HG02642 (cell line): ENCODE measurements at regions not wholly inside any gene's neighbourhood (a gene's known extent, or its start where the extent isn't known, plus 50 kb on each side); places are given as distances from the start of the nearest gene placed in this dataset.

Experiments
- ATAC-seq: cut with Tn5 transposase; IDR thresholded peaks from one replicate; pipeline ENCODE4 v1.9.1; 2021; ENCODE audit warnings: mild to moderate bottlenecking; ENCODE audit not compliant: unreplicated experiment, poor library complexity

- no peak for ATAC-seq
Measured at GRCh38 chr17:73777131-73777449, 132.8 kb upstream of the SDK2 start.

GRCh38 chr17:73782231-73782630, 138.0 kb upstream of the SDK2 start:
- no peak for ATAC-seq

DNA sequence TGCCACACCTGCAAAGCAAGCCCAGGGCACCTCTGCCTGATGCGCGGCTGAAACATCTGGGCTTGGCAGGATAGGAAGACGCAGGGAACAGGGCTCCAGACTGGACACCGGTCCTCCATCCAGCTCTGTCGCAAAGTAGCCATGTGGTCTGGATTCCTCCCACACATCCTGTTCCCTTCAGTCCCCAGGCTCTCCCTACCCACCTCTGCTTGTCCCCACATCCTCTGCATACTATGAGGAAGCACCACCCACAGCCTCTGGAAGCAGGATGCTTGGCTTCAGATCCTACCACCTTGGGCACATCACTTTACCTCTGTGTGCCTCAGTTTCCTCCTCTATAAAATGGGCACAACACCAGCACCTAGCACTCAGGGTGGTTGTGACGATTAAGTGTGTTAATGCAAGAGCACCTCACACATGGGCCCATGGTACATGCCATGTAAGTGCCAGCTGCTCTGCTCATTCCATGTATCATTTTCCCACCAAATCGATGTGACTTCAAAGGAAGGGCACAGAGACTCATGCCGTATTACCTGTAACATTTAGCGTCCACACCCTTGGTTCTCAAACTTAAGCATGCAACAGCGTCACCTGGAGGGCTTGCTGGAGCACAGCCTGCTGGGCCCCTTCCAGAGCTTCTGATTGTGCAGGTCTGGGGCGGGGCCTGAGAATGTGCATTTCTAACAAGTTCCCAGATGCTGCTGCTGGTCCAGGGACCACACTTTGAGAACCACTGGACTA, 138.6 kb upstream of the SDK2 start:
- ATAC-seq: no peak

DNA sequence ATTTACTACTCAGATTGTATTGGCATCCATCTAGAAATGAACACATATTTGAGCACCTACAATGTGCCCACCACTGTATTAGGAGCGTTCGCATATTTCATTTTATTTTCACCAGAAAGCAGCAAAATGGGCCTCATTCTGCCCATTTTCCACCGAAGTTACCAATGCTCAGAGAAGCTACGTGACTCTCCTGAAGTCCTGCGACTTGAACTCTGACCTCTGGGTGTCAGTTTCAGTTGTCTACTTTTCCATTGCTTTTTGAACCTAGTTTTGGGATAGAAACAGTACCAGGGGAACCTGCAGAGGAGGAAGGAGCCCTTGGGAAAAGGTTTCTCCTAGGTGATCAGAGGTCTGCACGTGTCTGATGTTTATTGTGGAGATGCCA, 139.1 kb upstream of the SDK2 start:
- no peak for ATAC-seq

GRCh38 chr17:73783945-73784603, 139.8 kb upstream of the SDK2 start:
- no peak for ATAC-seq

- ATAC-seq: no peak
Measured at GRCh38 chr17:73785496-73785895, 141.3 kb upstream of the SDK2 start.

GRCh38 chr17:73785958-73786743, 141.9 kb upstream of the SDK2 start:
- no peak for ATAC-seq

DNA sequence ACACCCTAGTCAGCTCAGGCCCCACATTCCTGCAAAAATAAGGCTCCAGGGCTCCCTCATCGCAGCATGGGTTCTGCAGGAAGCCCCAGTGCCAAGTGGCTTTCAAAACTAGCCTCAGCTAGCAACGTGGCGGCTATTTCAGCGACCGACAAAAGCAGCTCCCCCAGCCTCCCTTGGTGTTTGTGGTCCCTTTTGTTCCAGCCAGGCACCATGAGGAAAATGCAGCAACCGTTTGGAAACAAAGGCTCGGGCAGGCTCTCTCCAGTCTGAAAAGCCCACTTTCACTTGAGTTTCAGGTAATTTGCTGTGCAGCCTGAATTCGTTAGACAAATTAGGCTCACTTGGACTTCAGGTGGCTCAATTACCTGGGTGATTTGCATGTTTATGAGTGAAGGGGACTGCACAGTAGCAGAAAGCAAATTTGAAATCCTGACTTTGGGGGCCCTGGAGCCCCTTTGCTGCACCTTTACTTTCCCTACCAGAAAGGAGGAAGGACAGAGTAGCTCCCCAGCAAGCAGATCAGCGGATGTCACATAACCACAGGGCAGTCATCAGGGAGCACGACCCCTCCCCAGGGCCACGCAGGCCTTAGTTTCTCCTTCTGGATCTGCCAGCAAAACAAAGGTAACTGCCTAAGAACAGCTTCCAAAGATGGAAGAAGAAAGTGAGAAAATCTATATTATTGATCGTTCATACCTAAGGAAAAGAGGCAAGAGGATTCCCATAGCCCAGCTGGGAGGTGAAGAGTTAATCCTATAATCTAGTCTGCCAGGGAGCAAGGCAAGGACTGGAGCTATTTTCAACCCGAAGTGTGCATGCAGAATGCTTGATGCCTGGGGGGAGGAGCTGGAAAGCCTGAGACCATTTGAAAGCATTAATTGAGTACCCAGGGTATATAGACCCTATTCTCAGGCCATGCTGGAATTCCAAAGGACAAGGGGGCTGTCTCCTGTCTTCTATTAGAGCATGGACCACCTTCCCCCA, 143.1 kb upstream of the SDK2 start:
- ATAC-seq: no peak

- ATAC-seq: no peak
Measured at GRCh38 chr17:73788111-73788510, 143.9 kb upstream of the SDK2 start.

GRCh38 chr17:73791121-73791520, 146.9 kb upstream of the SDK2 start:
- ATAC-seq: no peak

- ATAC-seq: no peak
Measured at GRCh38 chr17:73791631-73792030, 147.4 kb upstream of the SDK2 start.

DNA sequence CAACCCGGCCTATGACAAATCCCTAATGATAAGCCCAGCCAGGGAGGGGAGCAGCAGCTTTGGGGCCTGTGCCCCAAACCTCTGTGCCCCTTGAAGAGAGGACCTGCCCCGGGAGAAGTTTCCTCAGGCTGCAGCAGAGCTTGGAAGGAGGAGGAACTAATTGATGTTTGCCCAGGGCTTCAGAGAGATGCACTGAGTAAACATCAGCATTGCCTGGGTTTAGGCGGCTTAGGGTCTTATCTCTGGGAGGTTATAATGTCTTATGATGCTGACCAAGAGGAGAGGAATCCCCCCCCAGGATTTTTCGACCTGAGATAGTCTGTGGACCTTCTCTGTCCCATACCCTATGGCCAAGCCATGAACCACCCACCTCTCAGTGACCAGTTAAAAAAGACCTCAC, 148.7 kb upstream of the SDK2 start:
- ATAC-seq: no peak

DNA sequence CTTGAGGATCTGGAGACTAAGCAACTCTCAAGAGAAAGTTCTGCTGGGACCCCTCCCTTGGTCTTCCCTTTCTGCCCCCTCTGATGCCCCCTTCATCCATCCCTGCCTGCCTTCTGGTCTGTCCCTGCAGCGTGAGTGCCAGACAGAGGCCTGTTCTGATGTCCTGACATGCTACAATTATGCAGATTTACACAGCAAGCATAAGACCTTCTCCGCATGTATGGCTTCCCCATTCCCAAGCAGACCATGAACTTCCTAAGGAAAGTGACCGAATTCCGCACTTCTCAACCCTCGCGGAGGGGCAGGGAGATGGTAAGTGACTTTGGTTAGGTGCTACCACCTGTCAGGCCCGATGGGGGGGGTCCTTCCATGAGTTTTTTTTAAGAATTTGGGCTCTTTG, 150.1 kb upstream of the SDK2 start:
- ATAC-seq: no peak

DNA sequence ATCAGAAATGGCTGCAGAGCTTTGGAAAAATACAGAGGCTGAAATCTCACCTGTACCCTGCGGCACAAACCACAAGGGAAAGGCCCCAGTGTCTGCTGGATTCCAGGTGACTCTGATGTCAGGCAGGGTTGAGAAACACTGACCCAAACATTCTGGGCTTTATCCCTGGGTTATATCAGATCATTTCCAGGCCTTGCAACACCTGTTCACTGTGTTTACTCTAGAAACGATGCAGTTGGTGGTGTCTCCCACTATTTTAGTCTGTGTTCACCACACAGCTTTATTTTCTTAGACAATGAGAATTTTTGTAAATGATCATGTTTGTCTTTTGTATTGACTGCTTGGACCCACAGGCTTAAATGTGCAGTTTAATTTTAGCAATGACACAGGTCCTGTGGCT, 151.5 kb upstream of the SDK2 start:
- no peak for ATAC-seq

DNA sequence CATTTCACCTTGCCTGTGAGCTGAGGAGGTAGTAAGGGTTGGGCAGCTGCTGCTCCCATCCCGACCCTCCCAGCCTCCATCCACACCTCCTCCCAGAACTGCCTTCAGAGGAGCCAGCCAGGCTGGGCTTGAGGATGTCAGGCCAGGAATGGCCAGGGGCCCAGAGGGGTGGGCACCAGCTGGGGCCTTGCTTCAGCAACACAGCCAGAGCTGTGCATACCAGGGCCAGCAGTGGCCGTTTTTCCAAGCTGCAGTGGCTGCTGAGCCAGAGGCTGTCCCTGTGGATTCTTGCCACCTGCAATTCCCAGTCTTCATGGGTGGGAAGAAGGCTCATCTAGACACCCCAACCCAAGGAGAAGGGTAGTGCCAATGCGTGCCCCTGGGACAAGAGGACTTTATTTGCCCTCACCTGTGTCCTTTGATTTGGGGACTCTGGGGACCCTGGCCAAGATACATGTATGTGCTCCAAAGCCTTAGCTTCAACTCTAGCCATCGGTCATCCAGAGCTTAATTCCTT, 153.4 kb upstream of the SDK2 start:
- no peak for ATAC-seq

- ATAC-seq: no peak
Measured at GRCh38 chr17:73798111-73798748, 154.0 kb upstream of the SDK2 start.

DNA sequence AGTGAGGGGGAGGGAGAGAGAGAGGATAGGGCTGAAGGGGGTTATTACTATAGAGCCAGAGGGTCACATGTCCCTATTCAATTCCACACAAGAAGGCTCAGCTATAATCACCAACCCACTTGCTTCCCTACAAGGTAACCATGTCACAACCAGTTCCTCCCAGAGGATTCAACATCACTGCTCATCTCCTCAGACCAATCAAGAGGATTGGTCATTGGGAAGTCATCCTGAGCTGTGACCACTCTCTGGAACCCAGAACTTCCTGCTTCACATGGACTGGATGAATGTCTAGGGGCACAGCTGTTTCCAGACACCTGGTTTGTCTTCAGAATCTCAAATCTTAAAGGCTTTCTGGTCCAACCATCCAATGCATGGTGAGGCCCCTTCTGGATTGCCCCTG, 154.9 kb upstream of the SDK2 start:
- ATAC-seq: no peak

DNA sequence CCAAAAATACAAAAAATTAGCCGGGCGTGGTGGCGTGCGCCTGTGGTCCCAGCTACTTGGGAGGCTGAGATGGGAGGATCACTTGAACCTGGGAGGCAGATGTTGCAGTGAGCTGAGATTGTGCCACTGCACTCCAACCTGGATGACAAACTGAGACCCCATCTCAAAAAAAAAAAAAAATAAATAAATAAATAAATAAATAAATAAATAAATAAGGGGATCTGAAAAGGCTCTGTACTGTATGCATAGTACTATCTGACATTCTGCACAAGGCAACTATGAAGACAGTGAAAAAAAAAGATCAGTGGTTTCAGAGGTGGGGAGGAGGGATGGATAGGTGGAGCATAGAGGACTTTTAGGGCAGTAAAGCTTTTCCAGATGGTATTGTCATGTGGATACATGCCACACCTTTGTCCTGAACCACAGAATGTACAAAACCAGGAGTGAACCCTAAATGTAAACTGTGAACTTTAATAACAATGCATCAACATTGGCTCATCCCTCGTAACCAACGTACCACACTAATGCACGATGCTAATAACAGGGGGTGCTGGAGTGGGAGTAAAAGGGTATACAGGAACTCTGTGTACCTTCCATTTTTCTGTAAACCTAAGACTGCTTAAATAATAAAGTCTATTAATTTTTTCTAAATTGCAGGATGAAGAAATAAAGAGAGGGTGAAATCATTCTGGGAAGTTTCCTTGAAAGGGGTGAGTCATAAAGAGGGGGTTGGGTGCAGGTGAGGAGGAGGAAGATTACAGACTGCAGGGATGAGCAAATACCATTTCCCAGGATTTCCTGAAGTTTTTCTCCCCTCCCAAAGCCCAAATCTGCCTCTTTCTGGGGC, 155.8 kb upstream of the SDK2 start:
- ATAC-seq: no peak

GRCh38 chr17:73800893-73801292, 156.6 kb upstream of the SDK2 start:
- ATAC-seq: no peak
